Endothelial cell of umbilical vein (primary cell): ENCODE measurements at regions not wholly inside any gene's neighbourhood (a gene's known extent, or its start where the extent isn't known, plus 50 kb on each side); places are given as distances from the start of the nearest gene placed in this dataset.

Experiments used
- BruUV-seq: library from RNA; stranded (reverse); fragments of 400-500 nt; replicated peaks from 2 replicates; lab custom pipeline; 2021; lab: Mats Ljungman, UMichigan
- CTCF ChIA-PET: fragments of 300-600, 350-600 bp; sonication (Branson Sonifier 250); formaldehyde crosslinking; loops from one replicate; lab custom pipeline; 2021; ENCODE audit warnings: antibody characterized with exemption, inconsistent platforms; lab: Charles Lee
- POLR2A ChIA-PET: fragments of 300-600, 350-600 bp; sonication (Branson Sonifier 250); formaldehyde crosslinking; loops from one replicate; lab custom pipeline; 2021; ENCODE audit warnings: antibody characterized with exemption, inconsistent platforms; lab: Charles Lee
- DNase-seq: peaks from one replicate; pipeline ENCODE4 v3.0.0-alpha.2; 2011; ENCODE audit warnings: low read depth, low spot score
- FAIRE-seq: peaks from 2 replicates; lab custom pipeline; 2011; peaks lifted over from hg19 to GRCh38; lab: Jason Lieb, UNC
- H2AFZ ChIP-seq: 2 replicates; pipeline ENCODE4 v1.6.0; 2012; ENCODE audit warnings: low read depth, low read length, control low read depth, inconsistent platforms
- H3K27ac ChIP-seq: 2 replicates; pipeline ENCODE4 v1.5.1; 2011; ENCODE audit warnings: low read depth, mild to moderate bottlenecking, control low read depth, low read length, moderate library complexity; ENCODE audit not compliant: insufficient read depth
- H3K27me3 ChIP-seq, 2 experiments: 2 replicates each; pipeline versions ENCODE4 v1.6.0 to v1.6.1; 2011; ENCODE audit warnings: low read length in 2 of 2, mixed read lengths in 1 of 2; ENCODE audit not compliant: control insufficient read depth in 2 of 2, insufficient read depth in 2 of 2
- H3K36me3 ChIP-seq, 2 experiments: 2 replicates in 1 of 2; 3 replicates in 1 of 2; pipeline ENCODE4 v1.5.1; 2011; ENCODE audit warnings: low read length in 2 of 2, mild to moderate bottlenecking in 1 of 2, moderate library complexity in 1 of 2; ENCODE audit not compliant: control insufficient read depth in 2 of 2, insufficient read depth in 2 of 2; ENCODE audit errors: extremely low read depth in 1 of 2
- H3K4me1 ChIP-seq: 3 replicates; pipeline ENCODE4 v1.5.1; 2011; ENCODE audit warnings: mild to moderate bottlenecking, low read length; ENCODE audit not compliant: control insufficient read depth, insufficient read depth; ENCODE audit errors: extremely low read depth
- H3K4me2 ChIP-seq: 2 replicates; pipeline ENCODE4 v1.6.1; 2011; ENCODE audit warnings: low read length, control low read depth, mixed read lengths; ENCODE audit not compliant: insufficient read depth
- H3K4me3 ChIP-seq, 3 experiments: fragments of 200-600 bp in 1 of 3; sonication (generic), shearing (Covaris generic) in 1 of 3; replicated peaks in 1 of 3; 2 replicates each; pipeline ENCODE4 v1.5.1; 2011 to 2016; ENCODE audit warnings: control low read depth in 3 of 3, low read length in 3 of 3, mild to moderate bottlenecking in 2 of 3, inconsistent platforms in 1 of 3, low read depth in 1 of 3, moderate library complexity in 1 of 3; ENCODE audit not compliant: insufficient read depth in 1 of 3
- H3K79me2 ChIP-seq: 2 replicates; pipeline ENCODE4 v1.6.0; 2012; ENCODE audit warnings: low read length, inconsistent platforms; ENCODE audit not compliant: control insufficient read depth, insufficient read depth
- H3K9ac ChIP-seq: replicated peaks from 2 replicates; pipeline ENCODE3; 2011; ENCODE audit warnings: low read length, control low read depth; ENCODE audit not compliant: insufficient read depth; ENCODE audit errors: extremely low read depth
- H3K9me1 ChIP-seq: replicated peaks from 3 replicates; pipeline ENCODE4 v1.6.0; 2011; ENCODE audit warnings: mild to moderate bottlenecking, low read length; ENCODE audit not compliant: control insufficient read depth, insufficient read depth; ENCODE audit errors: extremely low read depth
- H3K9me3 ChIP-seq: replicated peaks from 2 replicates; pipeline ENCODE4 v1.5.1; 2012; ENCODE audit warnings: low read length, inconsistent platforms; ENCODE audit not compliant: control insufficient read depth, insufficient read depth
- H4K20me1 ChIP-seq: replicated peaks from 2 replicates; pipeline ENCODE3; 2011; ENCODE audit warnings: mild to moderate bottlenecking, low read length; ENCODE audit not compliant: control insufficient read depth, insufficient read depth; ENCODE audit errors: extremely low read depth
- CTCF ChIP-seq, 2 donors: IDR thresholded peaks; 1 replicate in 1 of 2; 2 replicates in 1 of 2; pipeline ENCODE4 v1.5.1; 2011; ENCODE audit warnings: low read length in 2 of 2, mild to moderate bottlenecking in 2 of 2, moderate library complexity in 2 of 2, control low read depth in 1 of 2, inconsistent platforms in 1 of 2, low read depth in 1 of 2; ENCODE audit not compliant: insufficient read depth in 1 of 2; ENCODE audit errors: extremely low read depth in 1 of 2
- FOS ChIP-seq: IDR thresholded peaks from 2 replicates; pipeline ENCODE4 v1.6.1; 2011; ENCODE audit warnings: mild to moderate bottlenecking, low read length, moderate library complexity, borderline replicate concordance; ENCODE audit not compliant: insufficient read depth
- GATA2 ChIP-seq: IDR thresholded peaks from 2 replicates; pipeline ENCODE4 v1.7.0; 2011; ENCODE audit warnings: low read depth, mild to moderate bottlenecking, moderate library complexity, mixed read lengths, low read length; ENCODE audit not compliant: insufficient read length, insufficient read depth
- JUN ChIP-seq: IDR thresholded peaks from 2 replicates; pipeline ENCODE4 v1.6.1; 2011; ENCODE audit warnings: borderline replicate concordance, low read depth; ENCODE audit not compliant: insufficient read length, insufficient read depth
- MAX ChIP-seq: IDR thresholded peaks from 2 replicates; pipeline ENCODE4 v1.6.1; 2011; ENCODE audit not compliant: insufficient read depth, insufficient read length
- MYC ChIP-seq: IDR thresholded peaks from one replicate; pipeline ENCODE4 v1.6.1; 2011; ENCODE audit warnings: mild to moderate bottlenecking, low read depth, low read length
- POLR2A ChIP-seq: IDR thresholded peaks from 2 replicates; pipeline ENCODE4 v1.6.1; 2012; ENCODE audit warnings: low read depth, mild to moderate bottlenecking, control low read depth, low read length
- POLR2AphosphoS5 ChIP-seq: IDR thresholded peaks from 2 replicates; pipeline ENCODE4 v1.6.1; 2012; ENCODE audit warnings: low read depth, mild to moderate bottlenecking, control low read depth, low read length, moderate library complexity; ENCODE audit not compliant: insufficient read depth
- dilution Hi-C: fragments of 300-500 bp; cut with MboI; formaldehyde crosslinking; loops from one replicate; pipeline ENCODE4 v1.15.0; 2019; ENCODE audit warnings: low sequenced_read_pairs; ENCODE audit not compliant: extremely low pct_ligation_motif_present
- intact Hi-C: fragments of 100-400 bp; cut with micrococcal nuclease; formaldehyde crosslinking; loops from one replicate; pipeline ENCODE4 v1.10.0; 2022

- H3K27me3 ChIP-seq: no peaks in the 10 kb centered on the region
- BruUV-seq: no TSS peak
- intact Hi-C loops: no loop called here
- H3K36me3 ChIP-seq: no peaks in the 10 kb centered on the region
- no peaks in the 10 kb centered on the region for H3K9me3 ChIP-seq
- DNase-seq: no peak
- ChIA-PET POLR2A (no interaction called here), CTCF (no interaction called here)
- no peak overlapping the region for H3K27ac ChIP-seq
- H2AFZ ChIP-seq: no peak overlapping the region
- no peak for FAIRE-seq
- H3K79me2 ChIP-seq: no peaks in the 10 kb centered on the region
- H3K4me1 ChIP-seq: no peaks in the 10 kb centered on the region
- TF ChIP-seq FOS (no peak), POLR2A (no peak), GATA2 (no peak), POLR2AphosphoS5 (no peak), CTCF (IDR thresholded peaks at IDR 0.05; ENCODE audit: extremely low read depth in 1 of 2, insufficient read depth in 1 of 2, low read depth in 1 of 2, low read length in 2 of 2) (no peak)
- H3K9me1 ChIP-seq: no peaks in the 10 kb centered on the region
- dilution Hi-C loops: no loop called here
- no peak overlapping the region for H3K4me3 ChIP-seq
- H4K20me1 ChIP-seq: no peaks in the 10 kb centered on the region
- H3K4me2 ChIP-seq: no peak overlapping the region
- H3K9ac ChIP-seq: no peak overlapping the region
Observed at GRCh38 chr18:73966954-73967353, 180.7 kb downstream of the FBXO15 start.

- no peak for TF ChIP-seq CTCF (IDR thresholded peaks at IDR 0.05; ENCODE audit: extremely low read depth in 1 of 2, insufficient read depth in 1 of 2, low read depth in 1 of 2, low read length in 2 of 2)
- TF ChIP-seq MYC: no peak
- no peak for TF ChIP-seq MAX
- TF ChIP-seq JUN: no peak
- no peak for TF ChIP-seq FOS
- H2AFZ ChIP-seq: no peak overlapping the region
- H3K4me3 ChIP-seq: no peak overlapping the region
- DNase-seq (no peak), FAIRE-seq (no peak)
- H3K9ac ChIP-seq: no peak overlapping the region
- no peaks in the 10 kb centered on the region for H4K20me1 ChIP-seq
- no peaks in the 10 kb centered on the region for H3K27me3 ChIP-seq
- intact Hi-C loops: no loop called here
- no TSS peak for BruUV-seq
- H3K36me3 ChIP-seq: no peaks in the 10 kb centered on the region
- CTCF ChIA-PET: no interaction called here
- no peaks in the 10 kb centered on the region for H3K9me3 ChIP-seq
- dilution Hi-C loops: no loop called here
- POLR2A ChIA-PET: no interaction called here
- H3K79me2 ChIP-seq: no peaks in the 10 kb centered on the region
- H3K9me1 ChIP-seq: no peaks in the 10 kb centered on the region
- H3K4me1 ChIP-seq: no peaks in the 10 kb centered on the region
- no peak overlapping the region for H3K27ac ChIP-seq
- no peak overlapping the region for H3K4me2 ChIP-seq
Observed at GRCh38 chr18:73962256-73962655, 185.4 kb downstream of the FBXO15 start.
